HG03432 (cell line): ENCODE measurements at regions not wholly inside any gene's neighbourhood (a gene's known extent, or its start where the extent isn't known, plus 50 kb on each side); places are given as distances from the start of the nearest gene placed in this dataset.

Source experiments
- ATAC-seq: cut with Tn5 transposase; IDR thresholded peaks from one replicate; pipeline ENCODE4 v1.9.1; 2021; ENCODE audit warnings: mild to moderate bottlenecking, moderate library complexity; ENCODE audit not compliant: unreplicated experiment

DNA sequence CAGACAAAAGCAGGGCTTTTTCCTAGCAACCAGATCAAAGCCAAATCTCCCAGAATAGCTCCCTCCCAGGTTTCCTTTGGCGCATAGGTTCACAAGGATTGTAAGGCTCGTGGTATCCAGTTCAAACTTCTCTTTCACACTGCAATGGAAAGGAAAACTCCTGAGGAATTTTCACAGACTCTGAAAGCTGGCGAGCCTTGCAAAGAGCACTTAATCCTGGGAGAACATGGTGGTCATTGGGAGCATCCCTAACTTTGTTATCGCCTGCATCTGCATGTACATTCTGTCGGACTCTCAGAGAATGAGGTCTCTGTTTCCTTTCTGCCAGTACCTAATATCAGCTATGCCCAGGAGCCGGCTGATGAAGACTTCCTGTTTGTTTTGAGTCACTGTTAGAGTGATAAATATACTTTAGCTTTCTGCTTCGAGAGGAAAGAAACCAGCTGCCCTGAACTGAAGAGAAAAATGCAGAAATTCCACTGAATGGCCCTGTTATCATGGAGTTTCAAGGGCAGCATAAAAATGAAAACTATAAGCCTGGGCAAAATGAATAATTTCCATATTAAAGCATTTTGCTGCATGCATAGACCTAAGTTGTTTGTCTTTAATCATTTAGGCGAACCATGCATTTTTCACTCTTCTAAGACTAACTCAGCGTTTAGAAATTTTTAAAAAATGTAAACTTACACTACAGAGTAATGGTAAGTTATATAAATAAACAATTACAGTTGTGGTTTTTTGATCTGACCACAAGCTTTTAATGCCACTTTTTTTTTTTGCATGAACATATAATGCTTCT is 76.4 kb upstream of the ZEB2 start:
- ATAC-seq: peak; percentile 99

DNA sequence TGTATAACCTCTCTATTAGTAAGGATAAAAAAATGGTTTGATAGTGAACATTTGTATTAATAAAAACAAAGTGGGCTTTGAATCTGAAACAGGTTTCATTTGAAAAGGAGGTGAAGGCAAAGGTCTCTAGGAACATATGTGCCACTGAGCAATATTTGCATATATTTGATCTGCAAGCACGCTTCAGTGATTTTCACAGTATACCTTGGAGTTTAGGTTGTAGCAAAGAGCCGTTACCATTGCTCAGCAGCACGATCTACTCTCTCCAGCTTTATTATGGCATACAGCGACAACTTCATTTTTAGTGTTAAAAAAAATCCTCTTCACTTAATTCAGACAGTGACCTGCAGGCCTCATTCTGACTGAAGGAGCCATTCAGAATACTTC is 75.8 kb upstream of the ZEB2 start:
- peak; percentile 46 for ATAC-seq

- ATAC-seq: no peak
Observed at GRCh38 chr2:144595279-144595678, 75.4 kb upstream of the ZEB2 start.

DNA sequence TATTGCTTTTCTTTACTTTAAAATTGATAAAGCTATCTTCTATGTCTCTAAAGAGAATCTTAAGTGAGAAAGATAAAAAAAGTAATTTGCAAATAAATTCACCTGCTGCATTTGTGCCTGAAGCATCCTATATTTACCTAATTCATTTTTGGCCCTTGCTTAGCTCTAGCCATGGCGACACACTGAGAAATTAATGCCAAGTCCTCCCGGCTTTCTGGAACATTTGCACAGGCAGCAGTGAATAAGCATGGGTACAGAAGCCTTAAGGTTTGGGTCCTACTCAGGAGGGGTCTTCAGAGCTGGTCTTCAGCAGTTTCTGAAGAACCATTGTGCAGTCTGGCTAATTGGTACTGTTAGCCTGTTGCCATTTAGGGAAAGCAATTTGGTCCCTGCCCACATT is 73.9 kb upstream of the ZEB2 start:
- ATAC-seq: no peak

GRCh38 chr2:144592500-144593256 is 72.8 kb upstream of the ZEB2 start:
- no peak for ATAC-seq

GRCh38 chr2:144587306-144587705 is 67.4 kb upstream of the ZEB2 start:
- ATAC-seq: no peak

DNA sequence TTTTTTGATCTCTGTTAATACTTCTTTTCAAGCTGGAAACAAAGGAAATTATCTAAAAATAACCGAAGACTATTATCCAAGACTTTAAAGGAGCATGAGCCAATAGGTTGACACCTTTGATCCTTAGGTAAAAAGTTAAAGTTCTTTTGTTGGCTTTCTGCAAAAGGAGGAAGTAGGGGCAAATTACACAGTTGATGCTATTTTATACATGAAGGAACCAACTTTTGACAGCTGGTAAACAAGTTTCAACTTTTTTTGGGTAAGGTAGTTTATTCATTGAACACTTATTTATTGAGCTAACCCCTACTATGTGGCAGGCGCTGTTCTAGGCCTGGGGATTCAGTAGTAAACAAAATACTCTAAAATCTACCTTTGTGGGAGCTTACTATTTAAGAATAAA is 66.6 kb upstream of the ZEB2 start:
- ATAC-seq: no peak

DNA sequence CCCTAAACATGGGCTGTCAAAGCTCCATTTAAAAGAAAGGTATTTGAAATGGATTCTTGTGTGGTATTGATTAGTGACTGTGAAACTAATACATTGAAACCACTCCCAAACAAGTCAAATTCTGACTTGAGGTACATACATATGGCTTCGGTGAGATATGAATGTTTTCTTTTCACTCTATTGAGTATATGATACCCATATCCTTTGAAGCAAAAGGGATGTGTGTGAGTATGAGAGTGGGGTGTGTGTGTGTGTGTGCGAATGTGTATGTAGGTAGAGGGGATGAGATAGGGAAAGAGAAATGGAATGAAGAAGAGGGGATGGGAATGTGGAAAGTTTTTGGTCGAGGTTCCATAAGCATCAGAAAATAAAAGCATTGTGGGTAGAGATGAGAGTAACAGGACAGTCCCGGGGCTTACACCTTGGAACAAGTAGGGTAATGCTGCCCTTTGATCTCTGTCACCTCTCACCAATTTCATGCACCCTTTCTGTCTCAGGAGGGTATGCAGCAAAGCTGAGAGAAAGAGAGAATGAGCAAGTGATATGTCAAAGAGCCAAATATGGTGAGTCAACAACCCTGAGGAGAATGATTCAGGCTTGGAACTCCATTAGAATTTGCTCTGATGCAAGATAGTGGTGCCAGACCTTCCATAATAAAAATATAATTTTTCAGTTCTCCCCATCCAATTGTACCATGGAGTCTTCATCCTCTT is 64.0 kb upstream of the ZEB2 start:
- no peak for ATAC-seq

DNA sequence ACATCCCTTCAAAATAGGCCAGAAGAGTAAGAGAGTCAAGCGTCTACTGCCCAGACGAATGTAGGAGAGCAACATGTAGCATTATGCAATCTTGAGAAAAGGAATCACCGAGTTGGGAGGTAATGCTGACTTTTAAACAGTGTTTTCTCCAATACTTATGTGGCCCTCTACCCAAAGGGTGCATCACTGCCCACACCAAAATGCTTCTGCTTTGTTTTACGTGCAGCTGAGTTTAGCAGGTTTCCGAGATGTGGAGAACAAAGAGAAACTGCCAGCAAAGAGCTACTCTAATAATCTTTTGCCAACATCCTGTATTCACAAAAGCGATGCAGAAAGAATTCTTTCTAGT is 63.4 kb upstream of the ZEB2 start:
- ATAC-seq: no peak

DNA sequence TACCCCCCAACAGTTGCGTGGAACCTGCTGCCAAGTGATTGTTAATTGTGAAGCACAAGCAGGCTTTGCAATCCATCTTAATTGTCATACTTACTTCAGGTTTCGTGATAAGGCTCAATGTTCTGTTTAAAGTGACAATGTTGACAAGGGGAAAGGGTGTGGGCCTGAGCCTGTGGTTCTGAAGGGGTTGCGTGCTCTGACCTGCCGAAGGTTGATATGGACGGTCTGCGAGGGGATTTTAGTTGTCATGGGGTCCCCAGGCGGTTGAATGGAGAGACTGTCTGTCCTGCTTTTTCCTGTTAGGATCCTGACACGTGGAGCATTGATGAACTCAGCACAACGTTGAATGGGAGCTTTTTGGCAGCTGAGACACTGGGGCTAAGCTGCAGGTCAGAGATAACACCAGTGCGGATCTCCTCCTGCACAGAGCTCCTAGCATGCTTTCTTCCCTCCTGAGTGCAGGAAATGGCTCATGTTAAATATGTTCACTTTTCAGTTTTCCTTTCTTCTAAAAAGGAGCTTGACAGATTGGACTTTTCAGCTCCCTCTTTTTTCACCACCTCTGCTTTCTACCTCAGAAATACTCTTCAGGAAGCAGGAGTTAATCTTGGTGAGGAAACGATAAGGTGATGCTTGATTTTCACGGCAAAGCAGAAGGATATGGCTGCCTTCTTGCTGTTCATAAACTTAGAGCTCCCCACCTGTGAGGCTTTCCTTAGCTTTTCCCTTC is 62.9 kb upstream of the ZEB2 start:
- no peak for ATAC-seq

DNA sequence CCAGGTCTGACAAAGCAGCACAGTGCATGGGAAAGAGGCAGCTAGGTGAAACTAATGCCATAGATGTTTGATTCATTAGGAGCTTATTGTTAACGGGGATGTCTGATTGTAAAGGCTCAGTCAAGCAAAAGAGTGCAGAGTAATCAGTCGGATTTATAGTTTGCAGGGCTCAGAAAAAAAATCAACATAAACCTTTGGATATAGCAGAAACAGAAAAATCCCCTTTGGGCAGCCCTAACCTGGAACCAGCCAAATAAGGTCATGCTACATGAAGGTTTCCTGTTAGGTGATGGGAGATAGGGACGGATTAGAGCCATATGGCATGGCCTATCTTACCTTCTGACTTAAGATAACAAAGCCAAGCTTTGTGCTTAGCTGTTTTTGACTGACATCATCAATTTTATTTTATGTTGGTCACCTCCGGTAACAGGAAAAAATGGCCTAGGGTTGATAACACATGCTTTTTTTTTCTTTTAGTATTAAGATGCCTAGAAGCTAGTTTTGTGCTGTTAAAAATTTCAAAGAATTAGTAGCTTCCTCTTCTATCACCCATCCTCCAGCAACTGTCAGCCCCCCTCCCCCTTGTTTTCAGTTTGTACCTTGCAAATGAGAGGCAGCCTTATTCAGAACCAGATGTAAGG is 60.7 kb upstream of the ZEB2 start:
- no peak for ATAC-seq

DNA sequence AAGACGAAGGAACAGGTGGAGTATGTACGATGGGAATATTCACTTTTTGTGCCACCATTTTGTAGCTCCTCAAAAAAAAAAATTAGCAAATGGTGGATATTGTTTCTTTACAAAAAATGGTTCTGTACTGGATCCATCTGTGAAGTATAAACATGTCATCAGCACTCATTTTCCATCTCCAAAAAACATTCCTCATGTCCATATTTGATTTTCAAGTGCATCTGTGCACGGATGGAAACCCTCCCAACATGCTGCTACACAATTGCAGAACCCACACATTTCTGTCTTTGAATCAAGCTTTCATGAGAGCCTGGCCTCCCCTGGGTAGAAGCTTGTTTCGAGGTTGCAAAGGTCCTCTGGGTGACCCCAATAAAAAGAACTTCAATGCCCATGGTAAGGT is 59.6 kb upstream of the ZEB2 start:
- ATAC-seq: no peak

GRCh38 chr2:144578099-144578498 is 58.2 kb upstream of the ZEB2 start:
- no peak for ATAC-seq

GRCh38 chr2:144572977-144573376 is 53.1 kb upstream of the ZEB2 start:
- peak; percentile 89 for ATAC-seq

DNA sequence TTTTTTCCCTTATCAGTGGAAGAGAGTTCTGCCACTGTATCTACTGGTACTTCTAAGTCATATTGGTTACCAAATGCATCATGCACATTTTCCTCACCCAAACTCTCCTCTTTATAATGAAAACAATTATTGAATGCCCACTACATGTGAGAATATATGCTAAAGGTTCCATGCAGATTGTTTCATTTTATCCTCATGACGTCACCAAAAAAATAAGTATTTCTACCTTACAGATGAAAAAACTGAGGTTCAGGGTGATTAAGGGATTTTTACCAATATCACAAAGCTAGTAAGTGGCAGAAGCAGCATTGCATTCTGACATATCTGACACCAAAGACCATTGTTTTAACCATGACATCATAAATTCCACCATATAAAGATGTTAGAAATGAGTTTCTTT is 51.9 kb upstream of the ZEB2 start:
- no peak for ATAC-seq

GRCh38 chr2:144570566-144570965 is 50.6 kb upstream of the ZEB2 start:
- no peak for ATAC-seq
